H9 (cell line): ENCODE measurements at regions not wholly inside any gene's neighbourhood (a gene's known extent, or its start where the extent isn't known, plus 50 kb on each side); places are given as distances from the start of the nearest gene placed in this dataset.

Experiments
- DNase-seq: peaks from one replicate; pipeline ENCODE4 v3.0.0-alpha.2; 2017
- H2AFZ ChIP-seq: one replicate; pipeline ENCODE4 v1.6.1; 2013; ENCODE audit warnings: mild to moderate bottlenecking, low read length, control low read depth, moderate library complexity
- H2AK5ac ChIP-seq: 2 replicates; pipeline ENCODE4 v1.6.1; 2013; ENCODE audit warnings: low read length, control low read depth, mixed read lengths; ENCODE audit not compliant: insufficient read length
- H2BK120ac ChIP-seq: one replicate; pipeline ENCODE4 v1.6.1; 2013; ENCODE audit warnings: low read depth, mild to moderate bottlenecking, low read length, control low read depth, inconsistent platforms; ENCODE audit not compliant: poor library complexity, severe bottlenecking
- H2BK12ac ChIP-seq: 2 replicates; pipeline ENCODE4 v1.6.1; 2013; ENCODE audit warnings: low read length, control low read depth, mixed read lengths, low read depth; ENCODE audit not compliant: insufficient read length
- H2BK15ac ChIP-seq: 2 replicates; pipeline ENCODE4 v1.6.1; 2013; ENCODE audit warnings: low read depth, low read length, control low read depth
- H2BK20ac ChIP-seq: one replicate; pipeline ENCODE4 v1.6.1; 2013; ENCODE audit warnings: low read depth, mild to moderate bottlenecking, low read length, control low read depth, inconsistent platforms; ENCODE audit not compliant: poor library complexity, severe bottlenecking
- H2BK5ac ChIP-seq: 2 replicates; pipeline ENCODE4 v1.6.1; 2013; ENCODE audit warnings: low read length, control low read depth, mixed read lengths; ENCODE audit not compliant: insufficient read length
- H3K14ac ChIP-seq: 2 replicates; pipeline ENCODE4 v1.6.1; 2013; ENCODE audit warnings: low read length, control low read depth; ENCODE audit not compliant: insufficient read depth
- H3K18ac ChIP-seq: 2 replicates; pipeline ENCODE4 v1.6.1; 2013; ENCODE audit warnings: low read depth, mild to moderate bottlenecking, mixed read lengths, low read length, control low read depth; ENCODE audit not compliant: insufficient read length
- H3K23ac ChIP-seq: 2 replicates; pipeline ENCODE4 v1.6.1; 2013; ENCODE audit warnings: low read length, control low read depth, mixed read lengths, low read depth; ENCODE audit not compliant: insufficient read length
- H3K23me2 ChIP-seq: 2 replicates; pipeline ENCODE4 v1.6.1; 2013; ENCODE audit warnings: low read depth, mild to moderate bottlenecking, mixed read lengths, low read length, control low read depth; ENCODE audit not compliant: insufficient read length, poor library complexity, severe bottlenecking
- H3K27ac ChIP-seq: 2 replicates; pipeline ENCODE4 v1.5.1; 2013; ENCODE audit warnings: low read length, control low read depth, mixed read lengths, low read depth; ENCODE audit not compliant: insufficient read length
- H3K27me3 ChIP-seq: 2 replicates; pipeline ENCODE4 v1.6.1; 2013; ENCODE audit warnings: low read length, control low read depth, inconsistent platforms; ENCODE audit not compliant: insufficient read depth
- H3K4ac ChIP-seq: 2 replicates; pipeline ENCODE4 v1.6.1; 2013; ENCODE audit warnings: low read depth, mild to moderate bottlenecking, control low read depth, inconsistent platforms, low read length, moderate library complexity
- H3K4me1 ChIP-seq: 2 replicates; pipeline ENCODE4 v1.6.1; 2013; ENCODE audit warnings: low read length, control low read depth, inconsistent platforms; ENCODE audit not compliant: insufficient read depth
- H3K4me2 ChIP-seq: 2 replicates; pipeline ENCODE4 v1.6.1; 2013; ENCODE audit warnings: low read length, control low read depth, mixed read lengths; ENCODE audit not compliant: insufficient read length, insufficient read depth
- H3K56ac ChIP-seq: 2 replicates; pipeline ENCODE4 v1.6.1; 2013; ENCODE audit warnings: low read depth, mild to moderate bottlenecking, mixed read lengths, low read length, control low read depth; ENCODE audit not compliant: insufficient read length
- H3K79me1 ChIP-seq: 2 replicates; pipeline ENCODE4 v1.6.1; 2013; ENCODE audit warnings: low read depth, mild to moderate bottlenecking, moderate library complexity, low read length, control low read depth, inconsistent platforms; ENCODE audit not compliant: insufficient read depth, poor library complexity, severe bottlenecking
- H3K79me2 ChIP-seq: 2 replicates; pipeline ENCODE4 v1.6.1; 2013; ENCODE audit warnings: low read length, control low read depth, inconsistent platforms; ENCODE audit not compliant: insufficient read depth
- H3K9ac ChIP-seq: 2 replicates; pipeline ENCODE4 v1.6.1; 2013; ENCODE audit warnings: low read length, control low read depth, mixed read lengths; ENCODE audit not compliant: insufficient read length; ENCODE audit errors: extremely low read depth
- H3K9me3 ChIP-seq: one replicate; pipeline ENCODE4 v1.6.1; 2013; ENCODE audit warnings: low read depth, low read length, inconsistent platforms; ENCODE audit not compliant: control insufficient read depth
- H3T11ph ChIP-seq: one replicate; pipeline ENCODE4 v1.6.1; 2013; ENCODE audit warnings: mild to moderate bottlenecking, low read length, control low read depth, inconsistent platforms
- H4K20me1 ChIP-seq: one replicate; pipeline ENCODE4 v1.6.1; 2013; ENCODE audit not compliant: control insufficient read depth, insufficient read length, insufficient read depth
- H4K5ac ChIP-seq: 2 replicates; pipeline ENCODE4 v1.6.1; 2013; ENCODE audit warnings: low read depth, mild to moderate bottlenecking, mixed read lengths, low read length, control low read depth; ENCODE audit not compliant: insufficient read length
- H4K8ac ChIP-seq: replicated peaks from 2 replicates; pipeline ENCODE4 v1.6.1; 2013; ENCODE audit warnings: low read length, control low read depth, mixed read lengths, low read depth; ENCODE audit not compliant: insufficient read length
- H4K91ac ChIP-seq: 2 replicates; pipeline ENCODE4 v1.6.1; 2013; ENCODE audit warnings: low read depth, mild to moderate bottlenecking, moderate library complexity, mixed read lengths, low read length, control low read depth; ENCODE audit not compliant: insufficient read length
- H3K27ac Mint-ChIP-seq, 3 experiments: 2 replicates in 2 of 3; 3 replicates in 1 of 3; pipeline ENCODE4 v1.8.0; 2020 to 2021; ENCODE audit warnings: mixed read lengths in 3 of 3, mild to moderate bottlenecking in 1 of 3, moderate library complexity in 1 of 3
- H3K27me3 Mint-ChIP-seq: 2 replicates; pipeline ENCODE4 v1.8.0; 2021; ENCODE audit warnings: low read depth, mild to moderate bottlenecking, moderate library complexity, mixed read lengths
- H3K36me3 Mint-ChIP-seq, 3 experiments: 2 replicates in 2 of 3; 3 replicates in 1 of 3; pipeline ENCODE4 v1.8.0; 2020 to 2021; ENCODE audit warnings: low read depth in 3 of 3, mixed read lengths in 3 of 3; ENCODE audit not compliant: insufficient read depth in 1 of 3
- H3K4me1 Mint-ChIP-seq, 2 experiments: 2 replicates each; pipeline ENCODE4 v1.8.0; 2020; ENCODE audit warnings: mixed read lengths in 2 of 2
- H3K4me3 Mint-ChIP-seq, 2 experiments: 2 replicates in 1 of 2; 3 replicates in 1 of 2; pipeline ENCODE4 v1.8.0; 2020 to 2021; ENCODE audit warnings: mild to moderate bottlenecking in 2 of 2, mixed read lengths in 2 of 2, moderate library complexity in 1 of 2
- H3K9me3 Mint-ChIP-seq, 2 experiments: 2 replicates in 1 of 2; 3 replicates in 1 of 2; pipeline ENCODE4 v1.8.0; 2020; ENCODE audit warnings: mild to moderate bottlenecking in 2 of 2, mixed read lengths in 2 of 2, moderate library complexity in 1 of 2
- WGBS: extraction: QIAGEN DNeasy Blood & Tissue Kit; methylation state at CpG from one replicate; pipeline ENCODE4 v1.1.7; 2013; ENCODE audit warnings: missing lambda C conversion rate, low lambda C conversion rate, mixed read lengths; ENCODE audit not compliant: insufficient read length; ENCODE audit errors: extremely low coverage; 5-methylcytosine and 5-hydroxymethylcytosine counted together
- TF ChIP-seq, protein P1 (sequence below): fragments of 200-600 bp; sonication (generic); conservative IDR thresholded peaks from 3 replicates; pipeline ENCODE4 v1.8.0; 2021; ENCODE audit warnings: antibody characterized with exemption, mild to moderate bottlenecking

DNA sequence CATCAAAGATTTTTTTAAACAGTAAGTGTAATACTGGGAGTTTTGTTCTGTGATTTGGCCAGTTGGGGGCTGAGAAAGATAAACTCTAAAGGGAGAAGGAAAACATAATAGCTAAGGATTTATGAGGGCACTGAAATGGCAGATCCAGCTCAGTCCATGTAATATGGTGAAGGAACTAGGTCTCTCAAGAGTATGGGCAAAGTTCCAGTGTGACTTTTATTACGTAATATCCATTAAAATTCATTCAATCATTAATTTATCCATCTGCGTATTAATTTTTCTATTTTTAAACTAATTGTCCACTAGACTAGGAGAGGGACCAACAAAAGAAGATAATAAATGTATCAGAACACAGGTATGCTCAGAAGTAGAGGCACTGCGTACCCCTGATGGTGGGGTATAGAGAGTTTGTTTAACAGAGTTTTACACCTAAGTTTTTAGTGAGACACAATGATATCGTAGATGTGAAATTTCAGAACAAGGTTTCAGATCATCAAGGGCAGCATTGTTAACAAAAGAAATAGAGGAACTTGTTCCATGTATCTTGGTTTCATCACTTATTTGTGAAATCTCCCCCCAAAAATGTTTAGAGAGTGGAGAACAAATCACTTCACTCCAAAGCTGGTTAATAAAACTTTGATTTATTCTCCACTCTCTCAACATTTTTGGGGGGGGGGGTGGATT lies 351.1 kb downstream of the GRXCR1 start:
- DNase-seq: no peak
- no peak overlapping the region for H2AFZ ChIP-seq
- H4K20me1 ChIP-seq: no peaks in the 10 kb centered on the region

More for the DNA sequence above, 351.1 kb downstream of the GRXCR1 start:
- Mint-ChIP-seq H3K27me3 (no peaks in the 10 kb centered on the region), H3K36me3 (no peaks in the 10 kb centered on the region), H3K27ac (no peak overlapping the region), H3K4me3 (no peak overlapping the region), H3K4me1 (peaks cover 4% of the 10 kb centered on the region in 2 experiments; a peak in 1 of 4 replicates), H3K9me3 (peaks cover 0 to 5% of the 10 kb centered on the region in 2 experiments; a peak in 1 of 5 replicates)
- Histone ChIP-seq H3K9me3 (no peaks in the 10 kb centered on the region), H3K4me2 (no peak overlapping the region), H2AK5ac (no peak overlapping the region), H3K23me2 (no peaks in the 10 kb centered on the region), H2BK12ac (no peak overlapping the region), H2BK120ac (no peak overlapping the region), H3K79me2 (no peaks in the 10 kb centered on the region), H2BK5ac (no peak overlapping the region), H3K9ac (no peak overlapping the region), H3K14ac (no peak overlapping the region), H3K4ac (no peak overlapping the region), H3K18ac (no peak overlapping the region), H3K23ac (no peak overlapping the region), H3K79me1 (no peaks in the 10 kb centered on the region), H4K91ac (no peak overlapping the region), H3K56ac (no peak overlapping the region), H2BK15ac (no peak overlapping the region), H4K8ac (no peak overlapping the region), H4K5ac (no peak overlapping the region), H3T11ph (no peak overlapping the region), H3K27ac (no peak overlapping the region), H3K4me1 (no peaks in the 10 kb centered on the region), H3K27me3 (no peaks in the 10 kb centered on the region), H2BK20ac (no peak overlapping the region)
- TF ChIP-seq, protein P1, sequence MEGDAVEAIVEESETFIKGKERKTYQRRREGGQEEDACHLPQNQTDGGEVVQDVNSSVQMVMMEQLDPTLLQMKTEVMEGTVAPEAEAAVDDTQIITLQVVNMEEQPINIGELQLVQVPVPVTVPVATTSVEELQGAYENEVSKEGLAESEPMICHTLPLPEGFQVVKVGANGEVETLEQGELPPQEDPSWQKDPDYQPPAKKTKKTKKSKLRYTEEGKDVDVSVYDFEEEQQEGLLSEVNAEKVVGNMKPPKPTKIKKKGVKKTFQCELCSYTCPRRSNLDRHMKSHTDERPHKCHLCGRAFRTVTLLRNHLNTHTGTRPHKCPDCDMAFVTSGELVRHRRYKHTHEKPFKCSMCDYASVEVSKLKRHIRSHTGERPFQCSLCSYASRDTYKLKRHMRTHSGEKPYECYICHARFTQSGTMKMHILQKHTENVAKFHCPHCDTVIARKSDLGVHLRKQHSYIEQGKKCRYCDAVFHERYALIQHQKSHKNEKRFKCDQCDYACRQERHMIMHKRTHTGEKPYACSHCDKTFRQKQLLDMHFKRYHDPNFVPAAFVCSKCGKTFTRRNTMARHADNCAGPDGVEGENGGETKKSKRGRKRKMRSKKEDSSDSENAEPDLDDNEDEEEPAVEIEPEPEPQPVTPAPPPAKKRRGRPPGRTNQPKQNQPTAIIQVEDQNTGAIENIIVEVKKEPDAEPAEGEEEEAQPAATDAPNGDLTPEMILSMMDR: no peak
- WGBS: 100% methylated on average over 1 of the region's 4 CpGs
